SK-N-SH (cell line): ENCODE measurements at regions not wholly inside any gene's neighbourhood (a gene's known extent, or its start where the extent isn't known, plus 50 kb on each side); places are given as distances from the start of the nearest gene placed in this dataset.
A peak's percentile ranks its signal among the peaks of the same experiment; 100 is the strongest.

ENCODE experiments used
- CTCF ChIA-PET: fragments of 300-600, 350-600 bp; formaldehyde crosslinking; extraction: SDS; loops from one replicate; lab custom pipeline; 2021; lab: Yijun Ruan, JAX
- POLR2A ChIA-PET: fragments of 350-600 bp; sonication (Branson Sonifier 250); formaldehyde crosslinking; extraction: SDS; loops from one replicate; lab custom pipeline; 2020; ENCODE audit warnings: antibody characterized with exemption, inconsistent platforms; lab: Yijun Ruan, JAX
- DNase-seq: peaks from one replicate; pipeline ENCODE4 v3.0.0; 2012
- H2AFZ ChIP-seq: fragments of 200-600 bp; sonication (generic); 2 replicates; pipeline ENCODE4 v1.8.1; 2016; ENCODE audit warnings: antibody characterized with exemption, mild to moderate bottlenecking, low read depth
- H3F3A ChIP-seq: fragments of 200-600 bp; sonication (generic); replicated peaks from 2 replicates; pipeline ENCODE3; 2016; ENCODE audit warnings: antibody characterized with exemption, mild to moderate bottlenecking; ENCODE audit not compliant: insufficient read depth
- H3K27ac ChIP-seq, 2 experiments: fragments of 200-500 bp in 1 of 2; fragments of 200-600 bp in 1 of 2; sonication (Bioruptor generic) in 1 of 2; sonication (generic), shearing (Covaris generic) in 1 of 2; 2 replicates each; pipeline versions ENCODE4 v1.5.1 to v1.6.1; 2014 to 2016; ENCODE audit warnings: low read depth in 2 of 2, inconsistent platforms in 1 of 2, low read length in 1 of 2, mild to moderate bottlenecking in 1 of 2, mixed read lengths in 1 of 2
- H3K27me3 ChIP-seq: fragments of 200-600 bp; sonication (generic), shearing (Covaris generic); 2 replicates; pipeline ENCODE4 v1.6.1; 2016; ENCODE audit warnings: mixed run types; ENCODE audit not compliant: insufficient read depth
- H3K36me3 ChIP-seq, 2 experiments: fragments of 200-500 bp in 1 of 2; fragments of 200-600 bp in 1 of 2; sonication (Bioruptor generic) in 1 of 2; sonication (generic) in 1 of 2; replicated peaks in 1 of 2; 2 replicates each; pipeline versions ENCODE3 to v1.5.1; 2014 to 2016; ENCODE audit warnings: low read length in 1 of 2, mild to moderate bottlenecking in 1 of 2; ENCODE audit not compliant: insufficient read depth in 2 of 2, control insufficient read depth in 1 of 2
- H3K4me1 ChIP-seq, 2 experiments: fragments of 200-500 bp in 1 of 2; fragments of 200-600 bp in 1 of 2; sonication (Bioruptor generic) in 1 of 2; sonication (generic), shearing (Covaris generic) in 1 of 2; 2 replicates each; pipeline versions ENCODE4 v1.5.1 to v1.6.1; 2014 to 2016; ENCODE audit warnings: low read depth in 1 of 2, low read length in 1 of 2, mixed run types in 1 of 2; ENCODE audit not compliant: insufficient read depth in 2 of 2, control insufficient read depth in 1 of 2
- H3K4me2 ChIP-seq: fragments of 200-600 bp; sonication (generic), shearing (Covaris generic); 2 replicates; pipeline ENCODE4 v1.6.1; 2017; ENCODE audit warnings: mixed run types
- H3K4me3 ChIP-seq, 2 experiments: fragments of 200-500 bp in 1 of 2; fragments of 200-600 bp in 1 of 2; sonication (Bioruptor generic) in 1 of 2; sonication (generic), shearing (Covaris generic) in 1 of 2; 2 replicates each; pipeline versions ENCODE4 v1.5.1 to v1.8.1; 2014 to 2016; ENCODE audit warnings: low read depth in 2 of 2, inconsistent platforms in 1 of 2, low read length in 1 of 2, mild to moderate bottlenecking in 1 of 2, mixed read lengths in 1 of 2, moderate library complexity in 1 of 2
- H3K79me2 ChIP-seq: fragments of 200-600 bp; sonication (generic); 2 replicates; pipeline ENCODE4 v1.8.1; 2017; ENCODE audit warnings: mild to moderate bottlenecking; ENCODE audit not compliant: insufficient read depth
- H3K9ac ChIP-seq: fragments of 200-600 bp; sonication (generic); 2 replicates; pipeline ENCODE4 v1.6.1; 2017; ENCODE audit warnings: mixed run types
- H3K9me2 ChIP-seq: fragments of 200-600 bp; sonication (generic); 2 replicates; pipeline ENCODE4 v1.6.1; 2017; ENCODE audit warnings: mixed run types
- H3K9me3 ChIP-seq: fragments of 200-600 bp; sonication (generic); 2 replicates; pipeline ENCODE4 v1.6.1; 2017; ENCODE audit warnings: mixed run types, mild to moderate bottlenecking, moderate library complexity
- H4K20me1 ChIP-seq: fragments of 200-600 bp; sonication (generic); 2 replicates; pipeline ENCODE4 v1.6.1; 2017; ENCODE audit warnings: mild to moderate bottlenecking, mixed run types; ENCODE audit not compliant: insufficient read depth
- ELF1 ChIP-seq: IDR thresholded peaks from 2 replicates; pipeline ENCODE4 v1.4.0; 2012
- EZH2phosphoT487 ChIP-seq: fragments of 200-600 bp; sonication (generic); IDR thresholded peaks from 2 replicates; pipeline ENCODE4 v1.6.1; 2017; ENCODE audit warnings: low read depth, mixed run types, mild to moderate bottlenecking, antibody characterized with exemption, moderate library complexity, borderline replicate concordance
- FOXJ3 ChIP-seq: sonication (generic); formaldehyde crosslinking; IDR thresholded peaks from 2 replicates; pipeline ENCODE4 v1.5.1; 2020; ENCODE audit warnings: mild to moderate bottlenecking, missing genetic modification reagents
- FOXM1 ChIP-seq: IDR thresholded peaks from 2 replicates; pipeline ENCODE4 v1.4.0; 2012; ENCODE audit warnings: low read depth, mild to moderate bottlenecking
- GATA2 ChIP-seq: sonication (generic); formaldehyde crosslinking; IDR thresholded peaks from 2 replicates; pipeline ENCODE4 v1.5.0; 2020; ENCODE audit warnings: mild to moderate bottlenecking, missing genetic modification reagents
- MXI1 ChIP-seq: IDR thresholded peaks from 2 replicates; pipeline ENCODE4 v1.6.1; 2012; ENCODE audit warnings: mild to moderate bottlenecking, low read depth, low read length, improper control_type of control experiment
- NRF1 ChIP-seq: IDR thresholded peaks from 2 replicates; pipeline ENCODE4 v1.6.1; 2012; ENCODE audit warnings: low read depth, mild to moderate bottlenecking, low read length
- POLR2AphosphoS5 ChIP-seq: IDR thresholded peaks from 2 replicates; pipeline ENCODE4 v1.6.1; 2012; ENCODE audit warnings: low read depth, low read length
- RAD21 ChIP-seq: IDR thresholded peaks from 2 replicates; pipeline ENCODE4 v1.6.1; 2012; ENCODE audit warnings: mild to moderate bottlenecking, low read length
- RCOR1 ChIP-seq: fragments of 150-350 bp; IDR thresholded peaks from 2 replicates; pipeline ENCODE4 v1.6.1; 2017; ENCODE audit warnings: antibody characterized with exemption, low read length
- SIN3A ChIP-seq: IDR thresholded peaks from 2 replicates; pipeline ENCODE4 v1.6.1; 2012; ENCODE audit warnings: low read depth, mild to moderate bottlenecking, low read length, moderate library complexity, borderline replicate concordance
- TAF1 ChIP-seq: IDR thresholded peaks from 2 replicates; pipeline ENCODE4 v1.6.1; 2012; ENCODE audit warnings: low read depth, mild to moderate bottlenecking, low read length, moderate library complexity, borderline replicate concordance
- TEAD4 ChIP-seq: IDR thresholded peaks from 2 replicates; pipeline ENCODE4 v1.4.0; 2012; ENCODE audit warnings: mild to moderate bottlenecking, borderline replicate concordance; ENCODE audit not compliant: insufficient read depth
- USF2 ChIP-seq: fragments of 150-350 bp; IDR thresholded peaks from 2 replicates; pipeline ENCODE4 v1.6.1; 2017; ENCODE audit warnings: antibody characterized with exemption, low read length, low read depth, borderline replicate concordance
- WGBS: methylation state at CpG from one replicate; pipeline ENCODE4 v1.1.6; 2017; ENCODE audit warnings: low lambda C conversion rate; 5-methylcytosine and 5-hydroxymethylcytosine counted together
- TF ChIP-seq, protein P1 (sequence below): IDR thresholded peaks from 2 replicates; pipeline ENCODE4 v1.6.1; 2012; ENCODE audit warnings: mild to moderate bottlenecking, low read depth, low read length, moderate library complexity
- TF ChIP-seq, protein P2 (sequence below): IDR thresholded peaks from 2 replicates; pipeline ENCODE4 v1.4.0; 2012; ENCODE audit warnings: low read depth

DNA sequence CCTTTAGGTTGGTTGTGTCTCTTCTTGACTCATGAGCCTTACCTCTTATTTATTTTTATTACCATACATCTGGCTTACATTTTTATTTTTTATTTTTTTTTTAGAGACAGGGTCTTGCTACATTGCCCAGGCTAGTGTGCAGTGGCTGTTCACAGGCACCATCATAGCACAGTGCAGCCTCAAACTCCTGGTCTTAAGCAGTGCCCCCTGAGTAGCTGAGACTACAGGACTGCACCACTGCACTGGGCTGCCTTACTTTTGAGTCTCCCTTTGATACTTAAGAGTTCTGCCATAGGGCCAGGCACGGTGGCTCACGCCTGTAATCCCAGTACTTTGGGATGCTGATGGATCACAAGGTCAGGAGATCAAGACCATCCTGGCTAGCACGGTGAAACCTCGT is 76.4 kb upstream of the MACF1 start:
- ChIA-PET POLR2A (no interaction called here), CTCF (interaction anchor here (1.4 to 1.5 kb wide), 2 partner anchors 64 to 65 kb away, joined by 4 to 9 read pairs; no protein-coding TSS in a partner anchor)
- peaks cover 5% of the 10 kb centered on the region; the same call in 1 of the 2 replicates for H4K20me1 ChIP-seq
- H3K4me1 ChIP-seq: peaks cover 19 to 55% of the 10 kb centered on the region in 2 experiments
- peaks cover 92% of the 10 kb centered on the region for H3K79me2 ChIP-seq
- H3K36me3 ChIP-seq: peaks cover 0 to 10% of the 10 kb centered on the region in 2 experiments
- peaks cover 33% of the 10 kb centered on the region for H3F3A ChIP-seq
- no peak for DNase-seq
- H3K9ac ChIP-seq: no peak overlapping the region
- no peak overlapping the region for H2AFZ ChIP-seq
- no peak overlapping the region for H3K4me3 ChIP-seq
- no peaks in the 10 kb centered on the region for H3K27me3 ChIP-seq
- peak overlapping the region in 1 of 2 experiments; percentile 25; a peak in 1 of 4 replicates for H3K27ac ChIP-seq
- TF ChIP-seq FOXJ3 (CRISPR knock-in tag) (no peak), RCOR1 (no peak), TEAD4 (no peak), POLR2AphosphoS5 (no peak), USF2 (no peak), FOXM1 (no peak), MXI1 (no peak), NRF1 (no peak), TAF1 (no peak), GATA2 (CRISPR knock-in tag) (no peak), EZH2phosphoT487 (no peak), ELF1 (no peak), RAD21 (no peak), SIN3A (no peak)
- TF ChIP-seq, protein P1, sequence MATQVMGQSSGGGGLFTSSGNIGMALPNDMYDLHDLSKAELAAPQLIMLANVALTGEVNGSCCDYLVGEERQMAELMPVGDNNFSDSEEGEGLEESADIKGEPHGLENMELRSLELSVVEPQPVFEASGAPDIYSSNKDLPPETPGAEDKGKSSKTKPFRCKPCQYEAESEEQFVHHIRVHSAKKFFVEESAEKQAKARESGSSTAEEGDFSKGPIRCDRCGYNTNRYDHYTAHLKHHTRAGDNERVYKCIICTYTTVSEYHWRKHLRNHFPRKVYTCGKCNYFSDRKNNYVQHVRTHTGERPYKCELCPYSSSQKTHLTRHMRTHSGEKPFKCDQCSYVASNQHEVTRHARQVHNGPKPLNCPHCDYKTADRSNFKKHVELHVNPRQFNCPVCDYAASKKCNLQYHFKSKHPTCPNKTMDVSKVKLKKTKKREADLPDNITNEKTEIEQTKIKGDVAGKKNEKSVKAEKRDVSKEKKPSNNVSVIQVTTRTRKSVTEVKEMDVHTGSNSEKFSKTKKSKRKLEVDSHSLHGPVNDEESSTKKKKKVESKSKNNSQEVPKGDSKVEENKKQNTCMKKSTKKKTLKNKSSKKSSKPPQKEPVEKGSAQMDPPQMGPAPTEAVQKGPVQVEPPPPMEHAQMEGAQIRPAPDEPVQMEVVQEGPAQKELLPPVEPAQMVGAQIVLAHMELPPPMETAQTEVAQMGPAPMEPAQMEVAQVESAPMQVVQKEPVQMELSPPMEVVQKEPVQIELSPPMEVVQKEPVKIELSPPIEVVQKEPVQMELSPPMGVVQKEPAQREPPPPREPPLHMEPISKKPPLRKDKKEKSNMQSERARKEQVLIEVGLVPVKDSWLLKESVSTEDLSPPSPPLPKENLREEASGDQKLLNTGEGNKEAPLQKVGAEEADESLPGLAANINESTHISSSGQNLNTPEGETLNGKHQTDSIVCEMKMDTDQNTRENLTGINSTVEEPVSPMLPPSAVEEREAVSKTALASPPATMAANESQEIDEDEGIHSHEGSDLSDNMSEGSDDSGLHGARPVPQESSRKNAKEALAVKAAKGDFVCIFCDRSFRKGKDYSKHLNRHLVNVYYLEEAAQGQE: no peak
- TF ChIP-seq, protein P2, sequence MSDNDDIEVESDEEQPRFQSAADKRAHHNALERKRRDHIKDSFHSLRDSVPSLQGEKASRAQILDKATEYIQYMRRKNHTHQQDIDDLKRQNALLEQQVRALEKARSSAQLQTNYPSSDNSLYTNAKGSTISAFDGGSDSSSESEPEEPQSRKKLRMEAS: no peak
- 86% methylated on average over 4 of the region's 4 CpGs for WGBS
- no peaks in the 10 kb centered on the region for H3K9me2 ChIP-seq
- H3K9me3 ChIP-seq: no peaks in the 10 kb centered on the region
- no peak overlapping the region for H3K4me2 ChIP-seq
